Stimulated activated CD8-positive, alpha-beta memory T cell treated with anti-CD3 and anti-CD28 coated beads, Interleukin-2, amount 100 ng/mL, for 1 hour (primary cell): ENCODE measurements at regions not wholly inside any gene's neighbourhood (a gene's known extent, or its start where the extent isn't known, plus 50 kb on each side); places are given as distances from the start of the nearest gene placed in this dataset.

ENCODE experiments used
- DNase-seq, 2 donors: peaks; one replicate each; pipeline ENCODE4 v3.0.0-alpha.2; 2020; ENCODE audit warnings: low read depth in 2 of 2

- DNase-seq, result no peak
Measured at GRCh38 chr2:58520903-58521302, 279.8 kb upstream of the FANCL start.

GRCh38 chr2:58517881-58518280 lies 276.8 kb upstream of the FANCL start:
- DNase-seq, result no peak

GRCh38 chr2:58516695-58517094 lies 275.6 kb upstream of the FANCL start:
- no peak for DNase-seq

- DNase-seq, result no peak
Measured at GRCh38 chr2:58515827-58516573, 274.9 kb upstream of the FANCL start.

GRCh38 chr2:58514252-58514651 lies 273.1 kb upstream of the FANCL start:
- no peak for DNase-seq

- DNase-seq, result no peak
Measured at GRCh38 chr2:58512878-58513277, 271.8 kb upstream of the FANCL start.

- no peak for DNase-seq
Measured at GRCh38 chr2:58508006-58508405, 266.9 kb upstream of the FANCL start.

GRCh38 chr2:58503918-58504317 lies 262.8 kb upstream of the FANCL start:
- DNase-seq, result no peak

GRCh38 chr2:58502931-58503330 lies 261.8 kb upstream of the FANCL start:
- no peak for DNase-seq

- no peak for DNase-seq
Measured at GRCh38 chr2:58501371-58502160, 260.4 kb upstream of the FANCL start.

- no peak for DNase-seq
Measured at GRCh38 chr2:58497168-58497567, 256.0 kb upstream of the FANCL start.

GRCh38 chr2:58495806-58496205 lies 254.7 kb upstream of the FANCL start:
- no peak for DNase-seq

- no peak for DNase-seq
Measured at GRCh38 chr2:58494071-58494501, 253.0 kb upstream of the FANCL start.

- DNase-seq, result no peak
Measured at GRCh38 chr2:58484629-58485028, 243.5 kb upstream of the FANCL start.

GRCh38 chr2:58484221-58484620 lies 243.1 kb upstream of the FANCL start:
- no peak for DNase-seq

GRCh38 chr2:58483307-58483706 lies 242.2 kb upstream of the FANCL start:
- no peak for DNase-seq

- DNase-seq, result no peak
Measured at GRCh38 chr2:58481670-58482069, 240.5 kb upstream of the FANCL start.

GRCh38 chr2:58480141-58480540 lies 239.0 kb upstream of the FANCL start:
- no peak for DNase-seq

- DNase-seq, result no peak
Measured at GRCh38 chr2:58479535-58480140, 238.5 kb upstream of the FANCL start.

GRCh38 chr2:58476556-58476955 lies 235.4 kb upstream of the FANCL start:
- no peak for DNase-seq

- DNase-seq, result no peak
Measured at GRCh38 chr2:58475756-58476155, 234.6 kb upstream of the FANCL start.

GRCh38 chr2:58473165-58473564 lies 232.0 kb upstream of the FANCL start:
- DNase-seq, result no peak

- no peak for DNase-seq
Measured at GRCh38 chr2:58466804-58467203, 225.7 kb upstream of the FANCL start.
